Cerebellar cortex (tissue), 1 donor: ENCODE measurements at regions not wholly inside any gene's neighbourhood (a gene's known extent, or its start where the extent isn't known, plus 50 kb on each side); places are given as distances from the start of the nearest gene placed in this dataset.

Source experiments
- DNase-seq: peaks from one replicate; pipeline ENCODE4 v3.0.0-alpha.2; 2015; ENCODE audit warnings: low spot score

- DNase-seq = no peak
Observed at GRCh38 chr11:45062974-45063635, 83.3 kb upstream of the PRDM11 start.

GRCh38 chr11:45063669-45064068, 82.8 kb upstream of the PRDM11 start:
- no peak for DNase-seq

- DNase-seq = no peak
Observed at GRCh38 chr11:45067966-45068365, 78.5 kb upstream of the PRDM11 start.

GRCh38 chr11:45071232-45071631, 75.2 kb upstream of the PRDM11 start:
- no peak for DNase-seq

- DNase-seq = no peak
Observed at GRCh38 chr11:45073685-45074141, 72.7 kb upstream of the PRDM11 start.

GRCh38 chr11:45075519-45075918, 70.9 kb upstream of the PRDM11 start:
- no peak for DNase-seq

- no peak for DNase-seq
Observed at GRCh38 chr11:45075952-45076351, 70.5 kb upstream of the PRDM11 start.

- no peak for DNase-seq
Observed at GRCh38 chr11:45076761-45077160, 69.7 kb upstream of the PRDM11 start.

- peak; percentile 65 for DNase-seq
Observed at GRCh38 chr11:45078236-45079074, 68.0 kb upstream of the PRDM11 start.

GRCh38 chr11:45079075-45079444, 67.4 kb upstream of the PRDM11 start:
- DNase-seq = peak; percentile 43

GRCh38 chr11:45079567-45079942, 66.9 kb upstream of the PRDM11 start:
- DNase-seq = no peak

- DNase-seq = no peak
Observed at GRCh38 chr11:45079943-45080719, 66.3 kb upstream of the PRDM11 start.

GRCh38 chr11:45082744-45083543, 63.5 kb upstream of the PRDM11 start:
- DNase-seq = peak; percentile 67

- DNase-seq = peak; percentile 79
Observed at GRCh38 chr11:45083544-45084087, 62.8 kb upstream of the PRDM11 start.

- peak; percentile 59 for DNase-seq
Observed at GRCh38 chr11:45085646-45086501, 60.6 kb upstream of the PRDM11 start.

GRCh38 chr11:45086526-45086925, 59.9 kb upstream of the PRDM11 start:
- no peak for DNase-seq

GRCh38 chr11:45087086-45087899, 59.1 kb upstream of the PRDM11 start:
- no peak for DNase-seq

- no peak for DNase-seq
Observed at GRCh38 chr11:45087900-45088160, 58.6 kb upstream of the PRDM11 start.

GRCh38 chr11:45089251-45089650, 57.2 kb upstream of the PRDM11 start:
- DNase-seq = peak; percentile 98
